Central memory CD8-positive, alpha-beta T cell (primary cell): ENCODE measurements at regions not wholly inside any gene's neighbourhood (a gene's known extent, or its start where the extent isn't known, plus 50 kb on each side); places are given as distances from the start of the nearest gene placed in this dataset.

ENCODE experiments used
- ATAC-seq: fragments of 150-1000 bp; cut with Tn5 transposase; replicated peaks from 2 replicates; pipeline ENCODE4 v1.10.0; 2022; ENCODE audit warnings: mild to moderate bottlenecking, moderate FRiP score, moderate number of reproducible peaks; ENCODE audit not compliant: poor library complexity, severe bottlenecking; ENCODE audit errors: extremely low read depth
- DNase-seq, 2 donors: peaks; one replicate each; pipeline ENCODE4 v3.0.0; 2021; ENCODE audit warnings: low spot score in 2 of 2
- H3K27ac Mint-ChIP-seq: one replicate; pipeline ENCODE4 v1.8.0; 2022; ENCODE audit warnings: low read depth, mild to moderate bottlenecking, moderate library complexity, mixed read lengths
- H3K27me3 Mint-ChIP-seq: one replicate; pipeline ENCODE4 v1.8.0; 2022; ENCODE audit warnings: mixed read lengths
- H3K36me3 Mint-ChIP-seq: one replicate; pipeline ENCODE4 v1.8.0; 2022; ENCODE audit warnings: mild to moderate bottlenecking, moderate library complexity, mixed read lengths; ENCODE audit not compliant: insufficient read depth
- H3K4me1 Mint-ChIP-seq: one replicate; pipeline ENCODE4 v1.8.0; 2022; ENCODE audit warnings: mixed read lengths
- H3K4me3 Mint-ChIP-seq: one replicate; pipeline ENCODE4 v1.8.0; 2022; ENCODE audit warnings: mild to moderate bottlenecking, moderate library complexity, mixed read lengths
- H3K9me3 Mint-ChIP-seq: one replicate; pipeline ENCODE4 v1.8.0; 2022; ENCODE audit warnings: mixed read lengths

- Mint-ChIP-seq H3K27me3 (no peaks in the 10 kb centered on the region), H3K4me3 (no peak overlapping the region), H3K36me3 (no peaks in the 10 kb centered on the region), H3K9me3 (peaks cover 17% of the 10 kb centered on the region), H3K4me1 (no peaks in the 10 kb centered on the region), H3K27ac (no peak overlapping the region)
- DNase-seq (no peak), ATAC-seq (no peak)
These were observed 326.9 kb downstream of the SH3GL2 start for GRCh38 chr9:17905781-17906175.

GRCh38 chr9:17906176-17906840 lies 327.4 kb downstream of the SH3GL2 start:
- Mint-ChIP-seq H3K27me3 (no peaks in the 10 kb centered on the region), H3K36me3 (no peaks in the 10 kb centered on the region), H3K4me3 (no peak overlapping the region), H3K9me3 (peaks cover 17% of the 10 kb centered on the region), H3K4me1 (no peaks in the 10 kb centered on the region), H3K27ac (no peak overlapping the region)
- ATAC-seq = no peak
- DNase-seq = no peak

GRCh38 chr9:17906841-17907778 lies 328.2 kb downstream of the SH3GL2 start:
- Mint-ChIP-seq H3K36me3 (no peaks in the 10 kb centered on the region), H3K4me1 (no peaks in the 10 kb centered on the region), H3K27ac (no peak overlapping the region), H3K4me3 (no peak overlapping the region), H3K27me3 (no peaks in the 10 kb centered on the region), H3K9me3 (peaks cover 17% of the 10 kb centered on the region)
- DNase-seq (no peak), ATAC-seq (no peak)

- H3K4me1 Mint-ChIP-seq = no peaks in the 10 kb centered on the region
- H3K36me3 Mint-ChIP-seq = no peaks in the 10 kb centered on the region
- H3K27ac Mint-ChIP-seq = no peak overlapping the region
- no peak for ATAC-seq
- no peaks in the 10 kb centered on the region for H3K27me3 Mint-ChIP-seq
- no peak for DNase-seq
- H3K9me3 Mint-ChIP-seq = peaks cover 10% of the 10 kb centered on the region
- H3K4me3 Mint-ChIP-seq = no peak overlapping the region
These were observed 329.1 kb downstream of the SH3GL2 start for GRCh38 chr9:17907779-17908508.

- Mint-ChIP-seq H3K9me3 (peaks cover 11% of the 10 kb centered on the region), H3K27me3 (no peaks in the 10 kb centered on the region), H3K27ac (no peak overlapping the region), H3K4me3 (no peak overlapping the region), H3K4me1 (no peaks in the 10 kb centered on the region), H3K36me3 (no peaks in the 10 kb centered on the region)
- ATAC-seq = no peak
- no peak for DNase-seq
These were observed 347.4 kb downstream of the SH3GL2 start for GRCh38 chr9:17926246-17926645.

GRCh38 chr9:17927616-17928015 lies 348.8 kb downstream of the SH3GL2 start:
- H3K9me3 Mint-ChIP-seq = peaks cover 11% of the 10 kb centered on the region
- no peak overlapping the region for H3K4me3 Mint-ChIP-seq
- DNase-seq (no peak), ATAC-seq (no peak)
- no peaks in the 10 kb centered on the region for H3K36me3 Mint-ChIP-seq
- H3K4me1 Mint-ChIP-seq = no peaks in the 10 kb centered on the region
- no peak overlapping the region for H3K27ac Mint-ChIP-seq
- no peaks in the 10 kb centered on the region for H3K27me3 Mint-ChIP-seq

- no peak overlapping the region for H3K4me3 Mint-ChIP-seq
- H3K4me1 Mint-ChIP-seq = no peaks in the 10 kb centered on the region
- H3K27me3 Mint-ChIP-seq = no peaks in the 10 kb centered on the region
- DNase-seq (no peak), ATAC-seq (no peak)
- peaks cover 11% of the 10 kb centered on the region for H3K9me3 Mint-ChIP-seq
- no peak overlapping the region for H3K27ac Mint-ChIP-seq
- no peaks in the 10 kb centered on the region for H3K36me3 Mint-ChIP-seq
These were observed 349.4 kb downstream of the SH3GL2 start for GRCh38 chr9:17928228-17928627.

- Mint-ChIP-seq H3K27ac (no peak overlapping the region), H3K4me1 (no peaks in the 10 kb centered on the region), H3K4me3 (no peak overlapping the region), H3K9me3 (peaks cover 11% of the 10 kb centered on the region), H3K36me3 (no peaks in the 10 kb centered on the region), H3K27me3 (no peaks in the 10 kb centered on the region)
- DNase-seq (no peak), ATAC-seq (no peak)
These were observed 349.9 kb downstream of the SH3GL2 start for GRCh38 chr9:17928768-17929167.

GRCh38 chr9:17929506-17929905 lies 350.6 kb downstream of the SH3GL2 start:
- no peak for ATAC-seq

GRCh38 chr9:17930071-17930470 lies 351.2 kb downstream of the SH3GL2 start:
- ATAC-seq = no peak
- H3K36me3 Mint-ChIP-seq = no peaks in the 10 kb centered on the region
- no peak overlapping the region for H3K27ac Mint-ChIP-seq
- H3K4me3 Mint-ChIP-seq = no peak overlapping the region
- H3K27me3 Mint-ChIP-seq = no peaks in the 10 kb centered on the region
- no peak for DNase-seq
- H3K4me1 Mint-ChIP-seq = no peaks in the 10 kb centered on the region
- peaks cover 11% of the 10 kb centered on the region for H3K9me3 Mint-ChIP-seq

More at GRCh38 chr9:17929506-17929905, 350.6 kb downstream of the SH3GL2 start:
- no peak overlapping the region for H3K27ac Mint-ChIP-seq
- H3K4me3 Mint-ChIP-seq = no peak overlapping the region
- H3K9me3 Mint-ChIP-seq = peaks cover 11% of the 10 kb centered on the region
- no peak for DNase-seq
- H3K4me1 Mint-ChIP-seq = no peaks in the 10 kb centered on the region
- H3K27me3 Mint-ChIP-seq = no peaks in the 10 kb centered on the region
- H3K36me3 Mint-ChIP-seq = no peaks in the 10 kb centered on the region

GRCh38 chr9:17936365-17936764 lies 357.5 kb downstream of the SH3GL2 start:
- Mint-ChIP-seq H3K9me3 (peaks cover 9% of the 10 kb centered on the region), H3K27me3 (no peaks in the 10 kb centered on the region), H3K4me3 (no peak overlapping the region), H3K36me3 (no peaks in the 10 kb centered on the region), H3K4me1 (no peaks in the 10 kb centered on the region), H3K27ac (no peak overlapping the region)
- ATAC-seq (no peak), DNase-seq (no peak)

GRCh38 chr9:17938035-17938655 lies 359.3 kb downstream of the SH3GL2 start:
- DNase-seq = no peak
- H3K27me3 Mint-ChIP-seq = no peaks in the 10 kb centered on the region
- H3K4me1 Mint-ChIP-seq = no peaks in the 10 kb centered on the region
- H3K36me3 Mint-ChIP-seq = no peaks in the 10 kb centered on the region
- H3K27ac Mint-ChIP-seq = no peak overlapping the region
- no peak overlapping the region for H3K4me3 Mint-ChIP-seq
- ATAC-seq = no peak
- peaks cover 14% of the 10 kb centered on the region for H3K9me3 Mint-ChIP-seq
